GM06990 (cell line): ENCODE measurements at regions not wholly inside any gene's neighbourhood (a gene's known extent, or its start where the extent isn't known, plus 50 kb on each side); places are given as distances from the start of the nearest gene placed in this dataset.

Experiments used
- DNase-seq: peaks from one replicate; pipeline ENCODE4 v3.0.0-alpha.2; 2011; ENCODE audit not compliant: insufficient read length; ENCODE audit errors: extremely low read depth
- H3K27me3 ChIP-seq: replicated peaks from 2 replicates; pipeline ENCODE4 v1.6.0; 2011; ENCODE audit warnings: low read length; ENCODE audit not compliant: control insufficient read depth, insufficient read depth
- H3K36me3 ChIP-seq: 2 replicates; pipeline ENCODE4 v1.5.1; 2011; ENCODE audit warnings: low read length; ENCODE audit not compliant: control insufficient read depth, insufficient read depth
- H3K4me3 ChIP-seq: replicated peaks from 2 replicates; pipeline ENCODE4 v1.5.1; 2011; ENCODE audit warnings: low read depth, mild to moderate bottlenecking, control low read depth, low read length
- CTCF ChIP-seq: IDR thresholded peaks from 2 replicates; pipeline ENCODE4 v1.5.1; 2011; ENCODE audit warnings: low read length, control low read depth, mild to moderate bottlenecking, inconsistent platforms; ENCODE audit not compliant: insufficient read depth, poor library complexity, severe bottlenecking

- H3K4me3 ChIP-seq: no peak overlapping the region
- no peaks in the 10 kb centered on the region for H3K27me3 ChIP-seq
- no peak for DNase-seq
- no peak for TF ChIP-seq CTCF
- H3K36me3 ChIP-seq: no peaks in the 10 kb centered on the region
Measured at GRCh38 chr16:66141885-66142284, 224.6 kb upstream of the CDH5 start.

GRCh38 chr16:66137853-66138252, 228.6 kb upstream of the CDH5 start:
- no peak for DNase-seq
- no peak overlapping the region for H3K4me3 ChIP-seq
- peaks cover 2% of the 10 kb centered on the region; the same call in 1 of the 2 replicates for H3K27me3 ChIP-seq
- no peak for TF ChIP-seq CTCF
- no peaks in the 10 kb centered on the region for H3K36me3 ChIP-seq

- peaks cover 2% of the 10 kb centered on the region; the same call in 1 of the 2 replicates for H3K27me3 ChIP-seq
- H3K36me3 ChIP-seq: no peaks in the 10 kb centered on the region
- H3K4me3 ChIP-seq: no peak overlapping the region
- DNase-seq: no peak
- TF ChIP-seq CTCF: no peak
Measured at GRCh38 chr16:66136841-66137240, 229.7 kb upstream of the CDH5 start.

- Histone ChIP-seq H3K4me3 (no peak overlapping the region), H3K36me3 (no peaks in the 10 kb centered on the region), H3K27me3 (peaks cover 2% of the 10 kb centered on the region; the same call in 1 of the 2 replicates)
- DNase-seq: no peak
- no peak for TF ChIP-seq CTCF
Measured at GRCh38 chr16:66135838-66136237, 230.7 kb upstream of the CDH5 start.

- Histone ChIP-seq H3K36me3 (no peaks in the 10 kb centered on the region), H3K4me3 (no peak overlapping the region), H3K27me3 (peaks cover 2% of the 10 kb centered on the region; the same call in 1 of the 2 replicates)
- no peak for DNase-seq
- TF ChIP-seq CTCF: no peak
Measured at GRCh38 chr16:66135421-66135831, 231.1 kb upstream of the CDH5 start.

- Histone ChIP-seq H3K27me3 (peaks cover 2% of the 10 kb centered on the region; the same call in 1 of the 2 replicates), H3K36me3 (no peaks in the 10 kb centered on the region), H3K4me3 (no peak overlapping the region)
- DNase-seq: no peak
- TF ChIP-seq CTCF: no peak
Measured at GRCh38 chr16:66134875-66135274, 231.6 kb upstream of the CDH5 start.
